ENCODE measurements at regions not wholly inside any gene's neighbourhood (a gene's known extent, or its start where the extent isn't known, plus 50 kb on each side); places are given as distances from the start of the nearest gene placed in this dataset.

GRCh38 chr19:28578786-28579505, 634.0 kb downstream of the UQCRFS1 start:
- no peak for DNase-seq

GRCh38 chr19:28578208-28578607, 634.7 kb downstream of the UQCRFS1 start:
- intact Hi-C loops (cut with DNase I), result no loop called here
- 64 to 74% (median 72%) methylated on average over 8 of the region's 8 CpGs for WGBS, 3 donors
- H3K9me3 ChIP-seq, result no peaks in the 10 kb centered on the region
- H3K27ac ChIP-seq, result no peak overlapping the region
- no peak for TF ChIP-seq CTCF (IDR thresholded peaks at IDR 0.05)
- TF ChIP-seq EP300 (IDR thresholded peaks at IDR 0.05), result no peak
- TF ChIP-seq POLR2A (IDR thresholded peaks at IDR 0.05), result no peak
- no peaks in the 10 kb centered on the region for H3K27me3 ChIP-seq
- H3K36me3 ChIP-seq, result no peaks in the 10 kb centered on the region
- DNase-seq, result no peak
- no peaks in the 10 kb centered on the region for H3K4me1 ChIP-seq (ENCODE audit: insufficient read depth)
- H3K4me3 ChIP-seq, result no peak overlapping the region

More at GRCh38 chr19:28578786-28579505, 634.0 kb downstream of the UQCRFS1 start:
- no peaks in the 10 kb centered on the region for H3K27me3 ChIP-seq
- 85 to 89% (median 85%) methylated on average over 6 of the region's 6 CpGs for WGBS, 3 donors
- no peak overlapping the region for H3K4me3 ChIP-seq
- H3K36me3 ChIP-seq, result no peaks in the 10 kb centered on the region
- H3K27ac ChIP-seq, result no peak overlapping the region
- TF ChIP-seq CTCF (IDR thresholded peaks at IDR 0.05) (no peak), POLR2A (IDR thresholded peaks at IDR 0.05) (no peak), EP300 (IDR thresholded peaks at IDR 0.05) (no peak)
- H3K9me3 ChIP-seq, result no peaks in the 10 kb centered on the region
- intact Hi-C loops (cut with DNase I), result no loop called here
- no peaks in the 10 kb centered on the region for H3K4me1 ChIP-seq (ENCODE audit: insufficient read depth)

- H3K4me3 ChIP-seq, result no peak overlapping the region
- no peaks in the 10 kb centered on the region for H3K4me1 ChIP-seq (ENCODE audit: insufficient read depth)
- WGBS, 3 donors, result 24 to 39% (median 29%) methylated on average over 6 of the region's 6 CpGs
- no peak overlapping the region for H3K27ac ChIP-seq
- TF ChIP-seq EP300 (IDR thresholded peaks at IDR 0.05), result no peak
- TF ChIP-seq POLR2A (IDR thresholded peaks at IDR 0.05), result no peak
- TF ChIP-seq CTCF (IDR thresholded peaks at IDR 0.05), result no peak
- intact Hi-C loops (cut with DNase I), result no loop called here
- H3K27me3 ChIP-seq, result no peaks in the 10 kb centered on the region
- no peaks in the 10 kb centered on the region for H3K9me3 ChIP-seq
- no peaks in the 10 kb centered on the region for H3K36me3 ChIP-seq
- DNase-seq, result no peak
Measured at GRCh38 chr19:28577666-28578065, 635.3 kb downstream of the UQCRFS1 start.

GRCh38 chr19:28577233-28577632, 635.7 kb downstream of the UQCRFS1 start:
- H3K27me3 ChIP-seq, result no peaks in the 10 kb centered on the region
- no peak overlapping the region for H3K27ac ChIP-seq
- H3K4me1 ChIP-seq (ENCODE audit: insufficient read depth), result no peaks in the 10 kb centered on the region
- 5 to 12% (median 10%) methylated on average over 2 of the region's 2 CpGs for WGBS, 3 donors
- H3K36me3 ChIP-seq, result no peaks in the 10 kb centered on the region
- H3K9me3 ChIP-seq, result no peaks in the 10 kb centered on the region
- TF ChIP-seq CTCF (IDR thresholded peaks at IDR 0.05), result no peak
- no peak for TF ChIP-seq POLR2A (IDR thresholded peaks at IDR 0.05)
- TF ChIP-seq EP300 (IDR thresholded peaks at IDR 0.05), result no peak
- intact Hi-C loops (cut with DNase I), result no loop called here
- H3K4me3 ChIP-seq, result no peak overlapping the region
- no peak for DNase-seq
